ENCODE measurements at regions not wholly inside any gene's neighbourhood (a gene's known extent, or its start where the extent isn't known, plus 50 kb on each side); places are given as distances from the start of the nearest gene placed in this dataset.

DNA sequence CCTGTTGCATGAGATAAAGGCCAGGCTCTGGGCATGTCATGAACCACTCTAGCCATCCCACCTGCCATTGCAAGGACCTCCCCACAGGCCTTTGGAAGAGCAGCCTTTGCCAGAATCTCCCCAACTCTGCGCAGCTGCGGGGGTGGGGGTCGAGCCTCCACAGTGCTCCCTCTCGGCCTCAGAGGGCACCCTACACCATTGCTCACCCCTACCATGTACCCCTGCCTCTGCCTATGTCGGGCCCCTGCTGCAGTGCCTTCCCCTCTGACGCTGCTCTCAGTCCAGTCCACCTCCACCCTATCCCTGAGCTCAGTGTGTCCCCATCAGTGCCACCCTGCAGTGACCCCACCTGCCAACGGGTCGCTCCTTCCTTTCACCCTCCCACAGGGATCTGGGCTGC lies 679.7 kb upstream of the RAB6C start:
- no peak for DNase-seq

DNA sequence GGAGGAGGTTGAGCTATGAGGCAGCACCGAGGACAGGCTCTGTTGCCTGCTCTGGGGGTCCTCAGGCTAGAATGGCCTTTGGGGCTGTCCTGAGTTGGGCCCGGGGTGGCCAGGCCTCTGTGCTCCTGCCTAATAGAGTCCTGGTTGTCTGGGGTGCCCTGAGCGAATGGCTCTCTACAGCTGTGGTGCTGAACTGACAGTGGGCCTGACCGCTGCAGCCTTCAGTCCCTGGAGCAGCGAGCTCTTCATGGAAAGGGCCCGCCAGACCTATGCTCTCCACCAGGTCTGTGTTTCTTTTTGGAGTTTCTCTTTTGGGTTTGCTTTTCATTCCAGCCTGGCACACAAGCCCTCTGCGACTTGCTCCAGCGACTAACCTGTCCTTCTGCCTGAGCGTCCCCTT lies 679.0 kb upstream of the RAB6C start:
- no peak for DNase-seq

DNA sequence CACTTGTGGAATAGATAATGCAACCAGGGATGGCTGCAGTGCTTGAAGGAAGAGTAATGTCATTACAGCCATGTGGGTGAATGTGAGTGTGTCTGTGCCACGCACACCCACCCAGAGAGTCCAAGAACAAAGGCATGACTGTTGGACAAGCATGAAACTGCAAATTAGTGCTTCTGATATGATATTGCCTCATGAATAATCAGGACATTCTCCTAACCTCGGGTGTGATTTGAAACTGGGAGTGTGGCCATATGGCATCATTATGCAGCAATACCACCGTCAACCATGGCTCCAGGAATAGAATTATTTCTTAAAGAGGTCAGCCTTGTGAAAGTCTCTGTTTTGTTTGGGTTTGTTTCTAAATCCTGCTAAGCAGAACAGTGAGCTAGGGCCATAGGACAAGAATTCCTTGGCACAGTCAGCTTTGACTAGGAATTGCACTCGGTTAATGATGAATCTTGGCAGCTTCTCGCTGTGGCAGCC lies 678.0 kb upstream of the RAB6C start:
- DNase-seq = no peak

DNA sequence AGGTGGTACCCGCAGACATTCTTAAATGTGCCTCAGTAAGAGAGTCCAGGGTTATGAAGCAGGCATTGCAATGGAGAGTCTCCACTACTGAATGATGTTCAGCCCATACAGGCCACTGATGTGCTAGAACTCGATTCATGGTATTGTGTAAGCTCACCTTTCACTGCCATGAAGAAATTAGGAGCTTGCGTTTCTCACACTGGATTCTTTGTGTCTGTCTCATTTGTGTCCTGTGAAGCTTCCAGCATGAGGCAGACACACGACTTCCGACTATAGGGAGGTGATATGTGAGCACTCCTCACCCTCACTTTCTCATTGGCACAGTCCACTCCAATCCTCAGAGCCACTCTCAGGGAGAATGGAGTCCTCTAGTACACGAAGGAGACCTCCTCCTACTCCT lies 677.4 kb upstream of the RAB6C start:
- no peak for DNase-seq

DNA sequence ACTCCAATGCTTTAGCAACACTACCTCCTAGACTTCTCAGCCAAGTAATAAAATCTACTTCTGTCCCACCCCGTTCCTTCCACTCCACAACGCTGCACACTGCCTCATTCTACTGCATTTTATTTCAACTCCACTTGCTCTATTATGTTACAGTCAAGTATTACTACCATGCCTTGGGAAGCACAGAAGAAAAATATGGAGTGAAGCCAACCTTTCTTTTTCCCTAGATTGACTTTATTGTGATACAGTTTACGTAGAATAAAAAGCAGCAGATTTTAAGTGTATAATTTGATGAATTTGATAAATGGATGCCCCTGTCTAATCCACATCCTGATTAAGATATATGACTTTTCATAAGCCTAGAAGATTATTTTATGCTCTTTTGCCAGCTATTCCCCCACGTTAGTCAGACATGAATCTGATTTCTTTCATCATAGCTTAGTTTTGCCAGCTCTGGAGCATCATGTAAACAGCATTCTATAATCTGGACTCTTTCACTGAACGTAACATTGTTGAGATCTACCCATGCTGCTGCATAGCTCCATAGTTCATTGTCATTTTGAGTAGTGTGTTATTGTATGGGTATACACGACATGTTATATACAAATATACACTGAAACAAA lies 676.8 kb upstream of the RAB6C start:
- no peak for DNase-seq

DNA sequence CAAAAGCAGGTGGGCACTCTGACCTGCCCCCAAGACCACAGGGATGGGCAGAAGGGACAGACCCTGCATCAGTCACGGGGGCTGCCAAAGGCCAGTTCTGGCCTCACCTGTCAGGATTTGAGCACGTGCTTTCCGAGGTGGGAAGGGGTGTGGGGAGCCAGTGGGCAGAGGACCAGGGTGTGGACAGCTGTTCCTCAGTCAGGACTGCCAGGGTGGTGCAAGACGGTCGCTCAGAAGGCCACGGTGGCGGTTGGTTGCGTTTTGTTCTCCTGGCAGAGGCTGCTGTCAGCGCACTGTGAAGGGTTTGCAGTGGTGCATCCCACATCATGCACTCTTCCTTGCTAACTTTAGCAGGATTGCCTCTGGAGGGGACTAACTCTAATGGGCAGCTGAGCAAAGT lies 665.3 kb upstream of the RAB6C start:
- no peak for DNase-seq

DNA sequence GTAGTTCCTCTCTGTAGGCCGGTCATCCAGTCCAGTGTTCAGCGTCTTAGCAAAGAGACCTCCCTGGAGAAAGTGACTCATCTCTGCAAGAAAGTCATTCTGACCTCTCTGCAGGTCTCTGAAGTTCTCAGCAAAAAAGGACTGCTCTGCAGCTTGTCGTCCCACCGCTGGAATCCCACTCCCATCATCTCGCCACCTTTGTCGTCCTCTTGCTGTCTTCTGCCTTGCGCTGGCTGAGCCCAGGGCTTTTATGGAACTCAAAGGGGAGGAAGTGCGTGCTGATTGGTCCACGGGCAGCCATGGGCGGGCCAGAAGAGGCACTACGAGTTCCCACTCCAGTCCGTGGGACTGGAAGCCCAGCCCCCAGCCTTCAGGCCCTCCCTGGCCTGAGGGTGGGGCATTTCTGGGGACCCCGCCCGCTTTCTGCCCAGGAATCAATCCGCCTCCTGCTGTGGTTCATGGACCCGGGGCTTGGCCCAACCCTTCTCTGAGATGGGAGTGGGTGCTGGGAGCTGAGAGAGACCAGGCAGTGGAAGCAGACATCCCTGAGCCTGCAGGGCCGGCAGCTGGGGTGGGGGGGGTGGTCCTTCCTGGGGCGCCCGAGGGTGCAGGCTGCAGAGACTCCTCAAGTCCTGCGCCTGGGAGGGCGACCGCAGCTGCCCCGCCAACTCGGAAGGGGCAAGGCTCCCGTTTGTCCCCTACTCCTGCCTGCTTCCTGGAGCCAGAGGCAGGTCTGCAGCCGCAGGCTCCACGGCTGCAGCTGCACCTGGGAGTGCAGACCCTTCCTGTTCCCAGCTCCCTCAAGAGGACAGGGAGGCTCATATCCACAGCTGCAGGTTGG lies 660.7 kb upstream of the RAB6C start:
- DNase-seq = no peak

DNA sequence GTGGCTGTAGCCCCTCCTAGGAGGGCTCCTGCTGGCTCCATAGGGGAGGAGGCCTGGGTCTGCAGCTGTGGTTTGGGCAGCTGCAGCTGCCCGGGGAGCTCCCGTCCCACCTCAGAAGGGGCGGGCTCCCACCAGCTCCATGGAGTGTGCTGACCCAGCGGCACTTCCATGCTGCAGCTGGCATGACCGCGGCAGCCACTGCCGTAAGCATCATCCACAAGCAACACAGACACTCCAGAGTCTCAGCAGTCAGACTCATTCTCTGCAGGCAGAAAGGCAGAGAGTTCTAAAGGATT lies 660.1 kb upstream of the RAB6C start:
- DNase-seq = no peak

DNA sequence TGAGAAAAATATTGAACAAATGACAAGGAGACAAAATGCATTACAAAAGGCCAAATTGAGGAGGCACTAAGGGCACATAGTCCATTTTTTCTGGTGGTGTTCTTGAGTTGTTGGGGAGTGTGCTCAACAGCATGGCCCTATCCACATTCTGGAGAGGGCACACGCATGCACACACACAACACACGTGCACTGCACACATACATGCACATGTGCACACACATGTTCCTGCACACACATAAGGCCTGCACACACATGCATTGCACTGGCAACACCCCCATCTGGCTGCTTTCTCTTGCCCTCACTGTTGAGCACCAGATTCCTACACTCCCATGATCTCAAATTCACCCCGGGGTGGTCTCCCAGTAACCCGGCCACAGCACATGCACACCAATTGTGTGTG lies 659.2 kb upstream of the RAB6C start:
- no peak for DNase-seq

DNA sequence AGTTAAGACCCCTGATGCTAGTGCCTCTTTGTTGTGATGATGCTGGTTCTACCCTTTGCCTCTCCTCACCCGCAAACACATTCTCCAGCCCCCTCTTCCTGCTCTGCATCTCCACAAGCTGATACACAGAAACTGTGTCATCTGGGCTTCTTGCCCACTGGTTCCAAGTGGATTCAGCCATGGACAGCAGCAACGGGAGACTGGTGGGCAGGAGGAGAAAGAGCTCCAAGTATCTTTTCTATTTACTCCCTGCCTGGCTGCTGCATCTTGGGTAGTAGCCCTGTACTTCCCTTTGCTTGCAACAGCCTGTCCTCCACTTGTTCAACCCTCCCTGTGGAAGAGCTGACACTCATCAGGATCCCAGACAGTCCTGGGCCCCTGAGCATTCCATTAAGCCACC lies 655.1 kb upstream of the RAB6C start:
- no peak for DNase-seq

DNA sequence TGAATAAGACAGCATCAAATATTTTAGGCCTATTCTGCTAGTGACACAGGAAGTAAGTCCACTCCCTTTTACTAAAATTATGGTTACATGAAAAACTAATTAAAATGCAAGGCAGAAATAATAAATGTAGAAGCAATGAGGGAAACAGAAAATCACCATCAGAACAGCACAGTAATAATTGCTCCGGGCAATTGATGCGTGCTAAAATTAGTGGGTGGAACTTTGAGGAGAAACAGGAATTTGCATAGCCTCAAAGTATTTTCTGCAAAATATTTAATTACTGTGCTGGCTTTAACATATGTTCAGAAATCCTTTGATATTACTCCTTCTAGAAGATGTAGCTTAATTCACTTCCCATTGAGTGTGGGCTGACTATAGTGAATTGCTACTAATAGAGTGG lies 654.3 kb upstream of the RAB6C start:
- no peak for DNase-seq

DNA sequence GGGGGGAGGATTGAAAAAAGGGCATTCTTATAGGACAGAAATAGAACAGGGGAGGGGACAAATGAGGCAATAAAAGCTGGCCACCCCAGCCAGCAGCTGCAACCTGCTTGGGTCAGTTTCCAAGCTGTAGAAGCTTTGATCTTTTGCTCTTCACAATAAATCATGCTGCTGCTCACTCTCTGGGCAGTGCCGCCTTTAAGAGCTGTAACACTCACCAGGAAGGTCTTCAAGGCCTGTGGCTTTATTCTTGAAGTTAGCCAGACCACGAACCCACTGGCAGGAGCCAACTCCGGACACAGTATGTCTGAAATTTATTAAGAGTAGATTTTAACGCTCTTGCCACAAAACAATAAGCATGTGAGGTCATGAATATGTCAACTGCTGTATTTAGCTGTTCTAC lies 649.9 kb upstream of the RAB6C start:
- no peak for DNase-seq

DNA sequence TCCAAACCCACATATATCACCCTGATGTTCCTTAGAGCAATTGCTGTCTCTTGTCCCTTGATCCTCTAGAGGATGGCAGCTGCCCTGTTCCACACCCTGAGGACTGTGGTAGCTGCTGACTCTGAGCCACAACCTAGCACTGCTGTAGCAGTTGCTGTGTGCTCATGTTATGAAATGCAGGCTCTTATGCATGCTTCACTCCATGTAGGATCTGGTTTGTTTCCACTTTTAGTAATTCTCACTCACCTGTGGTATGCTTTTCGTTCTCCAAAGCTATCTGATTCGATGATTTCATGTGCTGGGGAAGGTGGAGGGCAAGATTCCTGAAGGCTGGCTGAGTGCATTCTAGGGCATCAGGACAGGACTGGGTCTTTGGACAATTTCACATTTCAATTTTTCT lies 649.0 kb upstream of the RAB6C start:
- DNase-seq = no peak

DNA sequence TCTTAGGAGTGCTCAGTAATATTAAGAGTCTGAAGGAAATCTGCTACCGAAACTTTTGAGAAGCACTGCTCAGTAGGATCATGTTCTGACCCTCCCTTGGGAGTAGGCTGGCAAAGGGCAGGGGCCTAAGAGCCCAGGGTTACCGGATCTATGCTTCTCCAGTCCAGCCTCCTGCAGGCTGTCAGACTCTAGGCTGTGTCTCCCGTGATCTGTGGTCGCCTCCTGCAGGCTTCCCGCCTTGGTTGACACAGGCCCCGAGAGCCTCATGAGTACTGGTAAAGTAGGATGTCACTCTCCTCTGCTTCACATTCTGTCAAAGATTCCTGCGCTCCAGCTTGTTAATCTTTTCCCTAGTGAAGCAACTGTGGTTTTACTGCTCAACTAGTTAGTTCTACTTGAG lies 647.8 kb upstream of the RAB6C start:
- DNase-seq = no peak

DNA sequence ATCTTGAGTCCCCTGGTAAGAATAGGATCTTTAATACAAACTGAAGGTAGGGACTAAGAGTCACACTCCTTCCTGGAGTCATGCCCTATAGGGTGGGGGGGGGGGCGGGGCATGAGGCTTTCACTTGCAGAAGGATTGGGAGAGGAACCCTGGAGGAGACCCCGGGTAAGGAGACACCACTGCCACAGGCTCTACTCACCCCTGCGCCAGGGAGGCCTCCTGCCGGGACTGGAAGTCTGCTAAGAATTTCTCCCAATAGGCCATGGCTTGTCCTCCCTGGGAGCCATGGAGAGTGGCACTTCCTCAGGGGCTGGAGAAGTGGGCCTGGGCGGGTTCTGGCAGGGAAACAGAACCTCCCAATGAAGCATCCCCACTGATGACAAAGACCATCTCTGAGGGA lies 645.3 kb upstream of the RAB6C start:
- DNase-seq = no peak

DNA sequence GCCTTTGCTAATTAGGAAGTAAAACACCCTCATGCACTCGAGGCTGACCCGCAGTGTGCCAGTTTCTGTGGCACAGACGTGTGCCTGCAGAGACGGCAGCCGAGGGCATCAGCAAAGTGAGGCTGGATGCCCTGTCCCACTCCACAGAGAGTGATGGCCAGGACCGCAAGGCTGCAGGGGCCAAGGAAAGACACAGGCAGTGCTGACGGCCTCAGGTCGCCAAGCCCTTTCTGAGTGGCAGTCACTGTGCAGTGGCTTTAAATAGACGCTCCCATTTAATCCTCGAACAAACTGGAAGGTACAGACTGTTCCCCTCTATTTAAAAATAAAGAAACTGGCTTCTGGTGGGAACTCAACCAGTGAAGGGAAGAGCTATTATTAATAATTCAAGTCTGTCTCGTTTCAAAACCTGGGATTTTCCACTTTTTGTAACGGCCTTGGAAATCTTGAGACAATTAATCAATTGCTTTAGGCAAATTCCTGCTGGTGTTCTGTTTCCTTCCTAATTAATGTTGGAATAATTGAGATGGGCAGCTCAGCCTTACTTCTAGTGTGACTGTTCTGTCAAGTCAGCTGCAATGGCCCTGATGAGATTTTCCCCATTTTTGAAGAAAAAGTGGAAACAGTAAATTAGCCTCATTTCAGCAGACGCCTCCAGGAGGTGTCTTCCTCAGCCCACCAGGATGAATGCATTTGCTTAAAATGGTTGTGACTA lies 644.6 kb upstream of the RAB6C start:
- DNase-seq = no peak

DNA sequence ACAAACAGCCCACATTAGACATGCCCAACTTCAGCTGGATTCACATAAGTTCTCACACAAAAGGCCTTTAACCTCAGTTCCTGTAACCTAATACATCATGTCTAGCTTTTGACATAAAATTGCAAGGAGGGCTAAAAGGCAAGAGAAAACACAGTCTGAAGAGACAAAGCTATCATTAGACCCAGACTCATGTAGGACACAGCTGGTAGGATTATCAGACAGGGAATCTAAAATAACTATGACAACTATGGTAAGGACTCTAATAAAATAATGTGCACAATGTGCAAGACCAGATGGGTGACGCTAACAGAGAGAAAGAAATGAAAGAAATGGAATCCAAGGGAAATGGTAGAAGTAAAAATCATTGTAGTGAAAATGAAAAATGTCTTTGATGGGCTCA lies 643.2 kb upstream of the RAB6C start:
- no peak for DNase-seq

DNA sequence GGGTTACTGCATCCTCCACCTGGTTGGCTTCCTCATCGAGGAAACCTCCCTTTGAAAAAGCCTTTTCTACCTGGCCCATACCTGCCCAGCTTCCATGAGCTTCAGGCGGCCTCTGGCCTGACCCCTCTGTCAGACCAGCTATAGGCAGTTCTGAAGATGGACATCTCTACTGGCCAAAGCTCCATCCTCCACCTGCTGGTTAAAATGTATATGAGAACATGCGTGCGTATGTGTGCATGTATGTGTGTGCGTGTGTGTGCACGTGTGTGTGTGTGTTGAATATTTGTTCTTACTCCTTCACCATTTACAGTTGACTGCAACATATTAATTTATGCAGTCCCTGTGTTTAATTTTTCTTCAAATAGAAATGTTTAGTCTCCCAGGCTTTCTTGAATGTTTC lies 642.4 kb upstream of the RAB6C start:
- DNase-seq = no peak

DNA sequence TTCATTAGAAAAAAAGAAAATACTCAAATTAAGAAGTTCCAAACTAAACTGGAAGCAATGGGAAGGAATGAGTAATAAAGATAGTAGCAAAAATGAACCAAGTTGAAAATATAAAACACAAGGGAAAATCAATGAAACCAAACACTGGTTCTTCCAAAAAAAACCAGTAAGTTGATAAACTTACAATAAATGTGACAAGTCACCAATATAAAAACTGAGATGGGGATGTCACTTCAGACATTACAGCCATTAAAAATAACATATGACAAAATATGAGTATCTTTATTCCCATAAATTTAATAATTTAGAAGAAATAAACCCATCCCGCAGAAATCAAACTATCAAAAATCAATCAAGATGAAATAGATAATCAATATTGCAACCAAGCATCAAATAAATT lies 633.9 kb upstream of the RAB6C start:
- DNase-seq = no peak

DNA sequence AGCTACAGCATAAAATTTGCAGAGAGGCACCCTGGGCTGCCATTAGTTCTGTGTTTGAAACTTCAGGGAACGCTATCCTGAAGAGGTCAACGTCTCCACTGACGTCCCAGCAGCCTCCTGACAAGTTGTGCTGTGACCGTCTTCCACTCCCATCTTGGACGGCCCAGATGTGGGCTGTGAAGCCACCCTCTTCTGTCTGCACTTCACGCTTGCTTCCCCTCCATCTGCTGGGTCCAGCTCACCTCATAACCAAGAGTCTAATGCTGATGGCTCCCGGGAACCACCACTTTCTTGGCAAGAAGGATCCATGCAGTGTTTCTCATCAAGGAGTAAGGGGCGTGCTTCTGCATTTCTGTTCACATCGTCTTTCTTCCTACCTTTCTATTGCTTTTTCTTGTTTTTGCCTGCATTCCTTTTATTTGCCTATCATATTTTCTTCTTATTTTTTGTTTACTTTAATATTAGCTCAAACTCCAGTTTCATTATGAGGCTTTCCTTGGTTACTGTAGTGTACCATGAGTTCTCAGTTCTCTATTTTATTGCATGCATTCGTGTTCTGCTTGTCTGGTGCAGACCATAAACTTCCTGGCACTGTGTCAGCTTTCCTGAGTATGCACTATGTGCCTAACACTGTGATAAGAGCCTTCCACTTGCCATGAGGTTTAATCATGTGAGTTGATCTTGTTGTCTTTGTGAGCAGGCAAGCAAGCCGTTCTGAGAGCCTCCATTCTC lies 631.8 kb upstream of the RAB6C start:
- no peak for DNase-seq

DNA sequence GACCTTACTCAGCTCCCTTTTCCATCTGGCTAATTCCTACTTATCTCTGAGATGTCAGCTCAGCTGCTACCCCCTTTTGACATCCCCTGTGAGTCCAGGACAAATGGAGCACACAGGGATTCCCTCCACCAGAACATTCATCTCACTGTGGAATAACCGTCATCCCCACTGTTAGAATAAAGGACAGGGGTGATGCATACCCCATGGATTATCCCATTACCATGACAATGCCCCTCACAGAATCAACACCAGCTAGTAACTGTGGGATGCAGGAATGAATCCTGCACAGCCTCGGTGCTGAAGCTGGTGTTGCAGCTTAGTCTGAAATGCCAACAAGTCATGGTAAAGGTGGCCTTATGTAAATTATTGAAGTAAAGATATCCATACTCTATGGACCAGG lies 624.8 kb upstream of the RAB6C start:
- DNase-seq = no peak

DNA sequence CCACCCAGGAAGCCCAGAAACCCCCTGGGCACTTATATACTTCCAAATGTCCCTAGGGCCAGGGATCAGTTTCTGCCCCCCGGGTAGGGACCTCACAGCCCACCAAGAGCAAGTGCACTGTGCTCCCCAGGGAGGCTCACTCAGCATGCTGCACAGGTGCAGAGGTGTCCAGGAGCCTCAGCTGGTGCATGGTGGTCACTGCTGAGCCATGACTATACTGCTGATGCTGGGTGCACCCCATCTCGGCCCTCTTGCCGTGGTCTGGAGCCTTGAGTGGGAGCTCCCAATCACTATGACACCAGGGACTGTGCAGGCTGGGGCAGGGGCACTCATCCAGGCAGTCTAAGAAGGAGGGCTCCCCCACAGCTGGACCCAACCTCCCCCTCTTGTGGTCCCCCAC lies 617.8 kb upstream of the RAB6C start:
- DNase-seq = no peak

DNA sequence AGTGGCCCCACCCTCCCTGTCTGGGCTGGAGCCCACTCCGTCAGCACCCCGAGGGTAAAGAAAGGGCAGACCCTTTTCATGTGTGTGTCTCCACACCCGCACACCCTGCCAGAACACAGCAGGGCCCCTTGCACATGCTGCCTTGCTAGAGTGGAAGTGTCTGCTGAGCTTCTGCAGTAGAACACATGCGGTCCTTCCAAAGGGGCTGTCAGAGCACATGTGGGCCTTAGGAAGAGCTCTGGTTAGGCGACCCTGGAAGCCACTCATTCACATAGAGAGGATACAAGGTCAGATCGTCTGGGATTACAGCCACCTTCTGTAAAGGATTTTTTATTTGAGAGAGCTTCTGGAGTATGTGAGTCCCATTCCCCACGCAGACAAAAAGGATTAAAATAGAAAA lies 613.2 kb upstream of the RAB6C start:
- no peak for DNase-seq

DNA sequence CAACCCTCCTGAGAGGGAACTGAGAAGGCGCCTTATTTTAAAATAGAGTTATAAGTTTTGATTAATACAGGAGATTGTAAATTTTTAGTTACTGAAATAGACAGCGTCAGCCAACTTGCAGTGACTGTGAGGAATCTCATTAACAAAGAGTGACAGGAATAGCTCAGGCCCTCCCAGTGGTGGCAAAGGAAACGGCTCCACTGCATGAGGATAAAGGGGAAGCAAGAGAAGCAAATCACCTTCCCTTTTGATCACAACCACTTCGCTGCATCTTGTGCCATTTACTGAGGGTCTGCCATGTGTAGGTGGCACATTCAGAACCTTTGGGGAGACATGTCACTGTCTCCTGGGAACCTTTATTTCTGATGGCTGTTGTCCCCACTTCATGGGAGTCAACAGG lies 612.4 kb upstream of the RAB6C start:
- DNase-seq = no peak
